PC-9 (cell line): ENCODE measurements at regions not wholly inside any gene's neighbourhood (a gene's known extent, or its start where the extent isn't known, plus 50 kb on each side); places are given as distances from the start of the nearest gene placed in this dataset.

Source experiments
- EZH2 ChIP-seq: fragments of 200-600 bp; sonication (generic); IDR thresholded peaks from 2 replicates; pipeline ENCODE4 v1.8.0; 2017; ENCODE audit warnings: antibody characterized with exemption, low read depth
- TF ChIP-seq, protein P1 (sequence below): fragments of 200-600 bp; sonication (generic); conservative IDR thresholded peaks from 2 replicates; pipeline ENCODE4 v1.6.1; 2017; ENCODE audit warnings: mixed run types, antibody characterized with exemption, mild to moderate bottlenecking, moderate library complexity

DNA sequence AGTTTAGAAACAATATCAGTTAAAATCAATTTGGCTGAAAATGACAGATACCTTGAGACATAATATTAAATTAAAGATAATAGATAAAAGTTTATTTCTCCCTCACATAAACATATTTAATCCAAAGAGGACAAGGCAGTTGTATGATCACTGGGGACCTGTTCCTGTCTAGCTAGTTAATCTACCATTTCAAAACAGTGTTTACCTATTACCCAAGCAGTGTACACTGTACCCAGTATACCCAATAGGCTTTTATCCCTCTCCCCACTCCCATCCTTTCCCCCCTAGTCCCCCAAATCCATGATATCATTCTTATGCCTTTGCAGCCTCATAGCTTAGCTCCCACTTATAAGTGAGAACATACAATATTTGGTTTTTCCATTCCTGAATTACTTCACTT lies 229.7 kb upstream of the LARGE1 start:
- TF ChIP-seq, protein P1, sequence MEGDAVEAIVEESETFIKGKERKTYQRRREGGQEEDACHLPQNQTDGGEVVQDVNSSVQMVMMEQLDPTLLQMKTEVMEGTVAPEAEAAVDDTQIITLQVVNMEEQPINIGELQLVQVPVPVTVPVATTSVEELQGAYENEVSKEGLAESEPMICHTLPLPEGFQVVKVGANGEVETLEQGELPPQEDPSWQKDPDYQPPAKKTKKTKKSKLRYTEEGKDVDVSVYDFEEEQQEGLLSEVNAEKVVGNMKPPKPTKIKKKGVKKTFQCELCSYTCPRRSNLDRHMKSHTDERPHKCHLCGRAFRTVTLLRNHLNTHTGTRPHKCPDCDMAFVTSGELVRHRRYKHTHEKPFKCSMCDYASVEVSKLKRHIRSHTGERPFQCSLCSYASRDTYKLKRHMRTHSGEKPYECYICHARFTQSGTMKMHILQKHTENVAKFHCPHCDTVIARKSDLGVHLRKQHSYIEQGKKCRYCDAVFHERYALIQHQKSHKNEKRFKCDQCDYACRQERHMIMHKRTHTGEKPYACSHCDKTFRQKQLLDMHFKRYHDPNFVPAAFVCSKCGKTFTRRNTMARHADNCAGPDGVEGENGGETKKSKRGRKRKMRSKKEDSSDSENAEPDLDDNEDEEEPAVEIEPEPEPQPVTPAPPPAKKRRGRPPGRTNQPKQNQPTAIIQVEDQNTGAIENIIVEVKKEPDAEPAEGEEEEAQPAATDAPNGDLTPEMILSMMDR, result no peak
- TF ChIP-seq EZH2, result no peak
